Stromal cell of bone marrow (primary cell): ENCODE measurements at regions not wholly inside any gene's neighbourhood (a gene's known extent, or its start where the extent isn't known, plus 50 kb on each side); places are given as distances from the start of the nearest gene placed in this dataset.

ENCODE experiments used
- DNase-seq: peaks from one replicate; pipeline ENCODE4 v3.0.0-alpha.2; 2012; ENCODE audit warnings: low read depth

DNA sequence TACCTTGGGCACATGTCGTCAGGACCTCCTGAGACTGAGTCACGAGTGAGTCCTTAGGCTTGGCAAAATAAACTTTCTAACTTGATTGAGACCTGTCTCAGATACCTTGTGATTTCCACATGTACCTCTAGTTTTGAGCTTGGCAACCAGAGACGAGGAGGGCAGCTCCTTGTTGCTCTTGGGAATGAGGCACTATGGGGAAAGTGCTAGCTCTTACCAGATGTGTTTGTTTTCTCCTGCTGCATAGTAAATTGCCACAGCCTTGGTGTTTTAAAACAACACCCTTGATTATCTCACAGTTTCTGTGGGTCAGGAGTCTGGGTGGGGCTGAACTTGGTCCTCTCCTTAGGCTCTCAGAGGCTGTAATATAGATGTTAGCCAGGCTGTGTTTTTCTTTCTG is 59.1 kb upstream of the MAML3 start:
- no peak for DNase-seq

- no peak for DNase-seq
Measured at GRCh38 chr4:140212646-140213045, 58.7 kb upstream of the MAML3 start.

DNA sequence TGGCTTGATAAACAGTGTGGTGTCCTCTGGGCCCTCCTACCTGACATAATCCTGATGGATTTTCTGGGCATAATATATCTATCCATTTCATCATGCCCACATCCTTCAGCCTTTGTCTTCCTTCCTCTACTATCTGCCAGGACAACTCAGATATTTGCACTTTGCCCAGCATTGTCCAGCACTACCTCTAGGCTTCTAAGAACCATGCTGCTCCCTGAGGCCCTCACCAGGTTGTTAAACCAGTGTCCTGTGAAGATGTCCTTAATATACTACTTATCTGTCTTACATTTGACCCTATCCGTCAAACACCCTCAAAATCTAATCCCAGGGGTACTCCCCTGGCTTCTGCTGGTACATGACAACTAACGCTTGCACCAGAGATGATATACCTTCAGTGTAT is 58.2 kb upstream of the MAML3 start:
- DNase-seq, result no peak

DNA sequence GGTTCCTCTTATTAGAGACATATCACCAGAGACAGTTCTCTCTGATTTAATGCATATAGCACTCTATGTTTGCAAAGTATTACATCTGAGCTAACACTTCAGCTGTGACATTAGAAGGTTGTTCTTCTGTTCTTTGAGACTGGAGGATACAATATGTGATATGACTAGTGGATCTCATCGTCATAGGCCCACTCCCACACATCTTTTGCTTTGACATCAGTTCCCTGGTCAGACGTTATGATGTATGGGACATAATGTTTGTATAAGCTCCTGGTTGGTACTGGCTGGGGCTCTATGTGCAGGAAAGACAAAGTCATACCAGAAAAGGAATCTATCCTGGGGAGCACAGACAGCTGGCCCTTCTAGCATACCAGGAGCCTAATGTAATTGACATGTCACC is 57.7 kb upstream of the MAML3 start:
- DNase-seq, result no peak

DNA sequence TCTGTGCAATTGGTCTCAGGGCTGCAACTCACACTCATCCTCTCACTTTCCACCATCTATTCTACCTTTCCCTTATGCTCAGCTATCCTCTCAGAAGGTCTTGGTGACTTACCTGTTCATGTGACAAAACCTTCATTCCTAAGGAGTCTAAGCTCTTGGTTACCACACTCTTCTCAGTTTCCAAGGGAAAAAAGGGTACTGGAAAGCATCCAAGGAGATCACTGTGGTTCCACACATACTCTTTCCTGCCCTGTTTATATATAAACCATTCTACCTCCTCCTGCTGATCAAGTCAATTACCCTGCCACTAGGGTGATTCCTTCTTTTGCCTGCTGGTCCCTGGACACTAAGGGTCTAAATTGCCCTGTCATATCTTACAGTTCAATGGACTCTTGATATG is 57.2 kb upstream of the MAML3 start:
- DNase-seq, result no peak

DNA sequence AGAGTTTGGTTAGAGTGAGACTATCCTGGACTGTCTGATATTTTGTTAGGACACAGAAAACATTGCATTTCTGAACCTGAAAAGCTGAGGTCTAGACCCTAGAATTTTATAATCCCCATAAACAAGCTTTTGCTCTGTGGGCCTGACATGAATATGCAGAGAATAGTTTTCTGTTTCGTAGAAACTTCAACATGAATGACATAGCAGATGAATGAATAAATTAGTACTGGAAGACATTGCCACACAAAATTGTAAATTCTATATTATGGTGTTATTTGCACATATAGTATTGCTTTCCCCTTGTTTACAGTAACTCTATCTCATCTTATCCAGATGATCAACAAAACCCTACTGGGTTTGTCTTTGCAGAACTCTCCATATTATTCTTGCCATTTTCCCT is 54.9 kb upstream of the MAML3 start:
- DNase-seq, result no peak
